ENCODE measurements at regions not wholly inside any gene's neighbourhood (a gene's known extent, or its start where the extent isn't known, plus 50 kb on each side); places are given as distances from the start of the nearest gene placed in this dataset.
"Not testable (repeated sequence)": the region's sequence is repeated elsewhere in the genome, so short reads cannot be mapped to it uniquely, and the experiment has no call there.

DNA sequence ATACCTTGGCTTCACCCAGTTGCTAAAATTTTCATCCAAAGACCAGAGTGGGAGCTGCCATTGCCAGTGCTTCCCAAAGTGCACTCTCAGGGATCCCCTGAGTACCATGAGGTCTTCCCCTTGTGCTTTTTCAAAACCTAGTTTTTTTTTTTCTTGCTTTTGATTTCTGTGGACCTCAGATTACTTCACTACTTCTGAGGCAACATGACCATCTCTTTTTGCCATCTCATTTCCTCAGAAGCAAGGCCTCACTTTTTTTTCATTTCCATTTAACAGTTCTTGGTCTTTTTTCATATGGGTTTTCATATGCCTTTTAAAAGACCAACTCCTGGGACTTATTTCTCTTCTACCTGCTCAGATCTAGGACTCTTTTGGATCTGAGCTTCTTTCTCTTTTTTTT is 64.1 kb upstream of the MMS22L start:
- DNase-seq = no peak

DNA sequence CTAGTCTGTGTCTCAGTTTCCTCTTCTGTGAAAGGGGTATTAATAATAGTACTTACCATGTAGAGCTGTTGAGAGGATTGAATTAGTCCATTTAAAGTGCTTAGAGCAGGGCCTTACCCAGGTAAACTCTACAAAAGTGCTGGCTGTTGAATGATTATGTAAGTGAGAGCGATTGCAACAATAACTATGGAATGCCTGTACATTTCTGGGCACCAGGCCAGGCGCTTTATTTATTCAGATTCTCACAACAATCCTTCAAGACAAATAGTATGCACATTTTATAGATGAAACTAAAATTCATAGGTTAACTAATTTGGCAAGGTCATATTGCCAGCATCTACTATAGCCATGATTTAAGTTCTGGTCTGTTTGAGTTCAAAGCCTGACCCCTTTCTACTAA is 78.3 kb upstream of the MMS22L start:
- no peak for DNase-seq

DNA sequence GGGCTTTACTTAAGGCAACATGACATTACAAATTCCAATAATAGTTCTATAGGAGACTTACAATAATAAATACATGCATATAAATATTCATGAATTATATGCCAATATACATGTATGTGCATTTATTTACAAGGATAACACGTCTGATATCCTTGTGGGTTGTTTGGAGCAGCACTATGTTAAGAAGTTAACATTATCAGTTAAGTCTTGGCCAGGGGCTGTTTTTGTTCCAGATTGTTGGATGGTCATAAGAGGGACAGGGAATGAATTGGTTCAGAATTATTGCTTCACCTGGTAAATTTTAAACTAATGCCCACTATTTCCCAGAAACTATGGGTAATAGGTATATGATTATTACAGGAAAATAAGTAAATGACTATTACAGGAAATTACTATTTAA is 81.3 kb upstream of the MMS22L start:
- no peak for DNase-seq

DNA sequence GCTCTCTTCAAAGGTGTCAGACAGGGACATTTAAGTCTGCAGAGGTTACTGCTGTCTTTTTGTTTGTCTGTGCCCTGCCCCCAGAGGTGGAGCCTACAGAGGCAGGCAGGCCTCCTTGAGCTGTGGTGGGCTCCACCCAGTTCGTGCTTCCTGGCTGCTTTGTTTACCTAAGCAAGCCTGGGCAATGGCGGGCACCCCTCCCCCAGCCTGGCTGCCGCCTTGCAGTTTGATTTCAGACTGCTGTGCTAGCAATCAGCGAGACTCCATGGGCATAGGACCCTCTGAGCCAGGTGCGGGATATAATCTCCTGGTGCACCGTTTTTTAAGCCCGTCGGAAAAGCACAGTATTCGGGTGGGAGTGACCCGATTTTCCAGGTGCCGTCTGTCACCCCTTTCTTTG is 99.1 kb upstream of the MMS22L start:
- not testable (repeated sequence) for DNase-seq

DNA sequence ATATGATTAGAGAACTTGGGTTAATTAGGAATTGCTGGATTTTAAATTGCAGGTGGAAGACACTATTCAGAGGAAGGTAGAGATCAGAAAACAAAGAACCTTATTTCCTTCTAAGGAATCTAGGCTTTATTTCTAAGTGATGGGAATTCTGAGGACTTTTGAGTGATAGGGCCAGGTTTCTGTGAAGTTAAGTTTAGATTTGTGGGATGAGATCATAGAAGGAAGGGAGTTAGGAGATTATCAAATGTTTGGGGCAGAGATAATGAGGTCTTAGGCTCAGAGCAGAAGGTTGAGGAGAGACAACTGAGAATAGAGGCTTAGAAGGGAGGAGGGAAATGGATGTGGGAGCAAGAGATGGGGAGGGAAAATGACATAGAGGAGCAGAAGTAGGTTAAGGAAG is 109.7 kb upstream of the MMS22L start:
- no peak for DNase-seq

DNA sequence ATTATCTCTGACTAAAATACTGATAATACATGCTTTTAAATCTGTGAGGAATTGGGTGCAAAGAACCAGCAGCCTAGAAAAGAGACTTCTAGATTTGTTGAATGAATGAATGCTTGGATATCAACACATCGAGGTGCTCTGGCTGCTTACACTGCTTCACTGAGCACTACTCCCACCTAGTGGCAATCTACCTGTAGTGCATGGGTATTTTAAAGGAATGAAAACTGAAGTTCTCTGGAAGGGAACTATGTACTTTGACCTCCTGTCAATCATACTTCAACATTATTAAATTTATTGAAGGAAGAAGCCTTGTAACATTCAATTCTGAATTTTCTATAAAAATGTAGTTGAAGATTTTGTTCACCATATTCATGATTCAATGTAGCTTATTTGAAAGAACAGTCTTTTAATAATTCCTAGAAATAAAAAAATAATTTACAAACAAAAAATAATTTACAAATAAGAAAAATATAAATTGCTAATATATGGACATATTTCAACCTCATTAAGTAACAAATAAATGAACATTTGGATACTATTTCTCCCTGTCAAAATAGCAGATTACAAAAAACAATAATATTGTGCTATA is 111.2 kb upstream of the MMS22L start:
- DNase-seq = peak; percentile 7 to 72

DNA sequence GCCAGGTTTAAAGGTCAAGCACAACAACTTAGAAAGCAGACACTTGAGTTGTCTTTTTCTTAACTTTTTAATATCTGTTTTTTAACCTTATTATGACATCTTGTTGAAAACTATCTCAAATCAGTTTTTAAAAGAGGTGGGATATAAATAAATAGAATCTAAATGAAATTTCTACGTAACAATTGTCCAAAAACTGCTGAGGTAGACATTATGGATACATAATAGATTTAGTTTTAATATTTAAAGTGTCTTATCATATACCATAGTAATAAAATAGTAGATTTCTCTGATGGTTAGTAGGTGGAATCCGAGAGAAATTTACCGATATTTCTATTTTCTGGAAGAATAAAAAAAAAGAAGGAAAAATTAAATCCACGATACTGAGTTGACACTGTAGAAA is 113.9 kb upstream of the MMS22L start:
- no peak for DNase-seq

DNA sequence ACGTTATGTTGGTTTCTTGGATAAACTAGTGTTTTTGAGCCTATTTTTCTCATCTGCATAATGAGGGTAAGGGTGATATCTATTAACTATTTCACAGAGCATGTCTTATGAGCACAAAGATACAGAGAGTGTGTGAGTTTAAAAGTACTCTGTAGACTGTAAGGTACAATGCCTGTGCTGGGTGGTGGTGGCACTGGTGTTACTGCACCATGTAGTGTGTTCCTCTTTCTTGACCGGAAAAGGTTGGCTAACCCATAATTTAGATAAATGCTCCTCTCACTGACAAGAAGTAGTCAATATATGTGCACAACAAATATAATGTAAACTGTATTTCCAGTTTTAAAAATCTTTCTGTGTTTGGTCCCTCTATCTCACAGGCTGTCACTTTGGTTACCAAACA is 116.2 kb upstream of the MMS22L start:
- no peak for DNase-seq

DNA sequence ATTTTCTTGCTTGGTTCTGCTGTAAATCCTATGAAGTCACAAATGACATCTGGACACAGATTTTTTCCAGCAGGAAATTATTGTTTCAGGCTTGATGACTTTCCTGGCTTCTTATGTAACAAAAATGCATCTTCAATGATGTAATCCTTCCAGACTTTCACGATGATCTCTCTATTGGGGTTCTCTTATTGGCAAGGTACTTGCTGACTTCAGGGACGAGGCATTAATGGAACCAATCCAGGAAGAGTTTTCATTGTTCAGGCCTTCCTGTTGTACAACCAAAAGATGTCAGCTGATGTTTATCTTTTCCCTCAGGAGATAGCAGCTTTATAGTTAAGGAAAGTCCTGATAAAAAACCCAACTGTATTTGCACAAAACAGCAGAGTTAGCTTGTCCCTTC is 118.5 kb upstream of the MMS22L start:
- DNase-seq = no peak

DNA sequence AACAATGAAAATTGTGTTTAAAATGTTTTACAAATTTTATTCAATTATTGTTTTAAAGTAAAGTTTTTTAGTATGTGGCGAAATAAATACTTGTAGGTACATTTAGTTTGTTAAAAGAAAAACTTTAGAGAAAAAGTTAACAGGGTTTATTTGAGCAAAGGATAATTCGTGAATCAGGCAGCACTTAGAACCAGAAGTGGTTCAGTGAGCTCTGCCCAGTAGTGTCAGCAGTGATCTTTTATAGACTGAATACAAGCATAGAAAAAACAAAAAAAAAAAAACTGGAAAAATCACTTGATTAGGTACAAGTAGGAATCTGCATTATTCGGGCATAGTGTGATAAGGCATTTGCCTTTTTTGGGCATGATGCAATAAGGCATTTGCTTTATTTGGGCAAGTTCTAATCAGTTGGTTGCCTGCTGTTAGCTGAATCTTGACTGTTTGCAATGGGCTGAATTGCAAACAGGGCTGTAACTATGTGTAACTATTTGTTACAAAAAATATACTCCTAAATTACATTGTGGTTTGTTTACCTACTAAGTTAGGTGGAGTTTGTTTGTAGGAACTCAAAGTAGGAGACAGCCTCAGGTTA is 122.9 kb upstream of the MMS22L start:
- DNase-seq = no peak

DNA sequence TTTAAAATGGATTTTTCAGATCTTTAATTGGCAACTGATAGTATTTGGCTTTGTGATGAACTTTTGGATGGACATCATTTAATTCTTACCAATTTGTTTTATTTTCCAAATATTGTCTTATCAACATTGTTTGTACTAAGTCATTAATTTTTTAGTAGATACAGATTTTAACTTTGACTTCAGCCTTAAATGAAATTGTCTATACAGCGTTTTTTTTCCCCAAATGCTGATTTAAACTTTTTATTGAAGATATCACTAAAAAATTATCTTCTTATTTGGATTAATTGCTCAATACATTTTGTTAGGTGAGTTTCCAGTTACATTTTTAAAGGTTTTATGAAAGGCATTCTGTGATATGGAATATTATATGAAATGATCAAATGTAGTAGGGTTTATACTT is 123.6 kb upstream of the MMS22L start:
- no peak for DNase-seq

DNA sequence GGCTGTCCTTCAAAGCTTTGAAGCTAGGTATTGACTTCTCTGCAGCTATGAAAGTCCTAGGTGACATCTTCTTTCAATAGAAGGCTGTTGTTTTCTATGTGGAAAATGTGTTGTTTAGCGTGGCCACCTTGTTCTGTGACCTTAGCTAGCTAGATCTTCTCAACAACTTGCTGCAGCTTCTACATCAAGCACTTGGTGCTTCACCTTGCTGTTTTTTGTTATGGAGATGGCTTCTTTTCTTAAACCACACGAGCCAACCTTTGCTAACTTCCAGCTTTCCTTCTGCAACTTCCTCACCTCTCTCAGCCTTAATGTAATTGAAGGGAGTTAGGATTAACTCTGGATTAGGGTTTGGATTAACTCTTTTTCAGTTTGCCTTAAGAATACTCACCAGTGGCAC is 128.6 kb upstream of the MMS22L start:
- DNase-seq = no peak

DNA sequence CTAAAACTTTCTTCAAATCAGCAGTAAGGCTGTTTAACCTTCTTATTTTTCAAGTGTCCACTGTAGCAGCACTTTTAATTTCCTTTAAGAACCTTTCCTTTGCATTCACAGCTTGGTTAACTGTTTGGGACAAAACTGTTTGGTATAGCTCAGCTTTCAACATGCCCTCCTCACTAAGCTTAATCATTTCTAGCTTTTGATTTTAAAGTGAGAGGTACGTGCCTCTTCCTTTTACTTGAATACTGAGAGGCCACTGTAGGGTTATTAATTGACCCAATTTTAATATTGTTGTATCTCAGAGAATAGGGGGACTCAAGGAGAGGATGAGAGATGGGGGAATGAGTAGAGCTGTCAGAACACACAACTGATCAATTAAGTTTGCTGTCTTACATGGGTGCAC is 129.5 kb upstream of the MMS22L start:
- no peak for DNase-seq

DNA sequence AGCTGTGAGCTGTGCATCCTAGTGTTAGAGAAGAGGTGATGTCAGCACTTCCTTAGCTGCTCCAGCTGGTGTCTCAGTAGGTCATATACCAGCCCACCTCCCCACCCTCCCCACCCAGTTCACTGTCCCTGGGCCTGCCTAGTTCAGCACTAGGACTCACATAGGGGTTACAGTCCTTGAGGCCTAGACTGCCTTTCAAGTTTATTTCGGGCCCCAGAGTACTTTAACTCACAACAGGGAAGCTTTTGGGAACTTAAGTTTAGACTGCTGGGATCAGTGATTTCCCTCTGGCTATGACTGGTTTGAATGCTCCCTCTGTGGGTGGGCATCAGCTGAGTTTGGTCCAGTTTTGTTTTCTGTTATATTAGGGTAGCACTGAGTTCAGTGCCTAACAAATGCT is 139.2 kb upstream of the MMS22L start:
- no peak for DNase-seq

DNA sequence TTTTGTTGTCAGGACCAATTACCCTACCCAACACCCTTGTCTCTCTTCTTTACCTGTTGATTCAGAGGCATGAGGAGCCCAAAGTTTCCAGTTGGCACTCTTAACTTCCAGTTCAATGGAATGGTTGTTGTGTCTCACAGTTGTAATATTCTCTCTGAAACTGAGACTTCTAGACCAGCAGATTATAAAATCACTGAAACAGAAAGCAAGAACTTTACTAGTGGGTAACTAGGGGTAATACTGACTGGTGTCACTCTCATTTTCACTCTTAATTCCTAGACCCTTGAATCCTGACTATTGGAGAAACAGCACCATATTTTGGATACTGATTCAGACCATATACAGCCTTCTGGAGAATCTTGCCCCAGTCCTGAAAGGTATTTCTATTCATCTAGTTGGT is 140.2 kb upstream of the MMS22L start:
- DNase-seq = no peak

DNA sequence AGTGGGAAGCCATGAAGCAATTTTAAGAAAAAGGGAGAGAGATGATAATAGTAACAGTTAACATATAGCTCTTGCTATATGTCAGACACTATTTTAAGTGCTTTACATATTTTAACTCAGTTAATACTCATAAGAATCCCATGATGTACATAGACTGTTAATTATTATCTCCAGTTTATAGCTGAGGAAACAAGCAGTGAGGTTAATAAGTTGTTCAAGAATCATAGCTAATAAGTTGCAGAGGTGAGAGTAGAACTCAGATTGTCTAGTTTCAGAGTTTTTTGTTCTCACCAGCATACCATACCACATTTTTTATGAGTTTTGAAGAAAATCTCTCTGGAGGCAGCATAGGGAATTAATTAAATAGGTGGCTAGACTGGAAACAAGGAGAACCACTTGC is 144.6 kb upstream of the MMS22L start:
- DNase-seq = no peak

DNA sequence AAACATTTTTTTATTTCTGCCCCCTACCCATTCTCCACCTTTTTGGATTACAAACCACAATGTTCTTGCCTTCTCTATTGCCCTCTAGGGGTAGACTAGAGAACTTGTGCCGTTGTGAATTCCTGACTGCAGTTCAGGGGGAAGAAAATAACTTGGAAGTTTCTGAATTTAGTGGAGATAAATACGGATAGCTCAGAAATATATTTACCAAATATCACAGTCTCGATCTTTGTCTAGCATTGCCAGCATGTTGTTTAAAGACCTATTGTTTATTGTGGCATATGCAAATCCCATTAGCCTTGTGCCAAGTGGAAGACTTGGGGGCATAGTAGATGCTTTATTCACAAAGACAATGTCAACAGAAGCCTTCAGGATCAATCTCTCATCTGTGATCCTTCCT is 154.1 kb upstream of the MMS22L start:
- DNase-seq = peak; percentile 29 to 93

DNA sequence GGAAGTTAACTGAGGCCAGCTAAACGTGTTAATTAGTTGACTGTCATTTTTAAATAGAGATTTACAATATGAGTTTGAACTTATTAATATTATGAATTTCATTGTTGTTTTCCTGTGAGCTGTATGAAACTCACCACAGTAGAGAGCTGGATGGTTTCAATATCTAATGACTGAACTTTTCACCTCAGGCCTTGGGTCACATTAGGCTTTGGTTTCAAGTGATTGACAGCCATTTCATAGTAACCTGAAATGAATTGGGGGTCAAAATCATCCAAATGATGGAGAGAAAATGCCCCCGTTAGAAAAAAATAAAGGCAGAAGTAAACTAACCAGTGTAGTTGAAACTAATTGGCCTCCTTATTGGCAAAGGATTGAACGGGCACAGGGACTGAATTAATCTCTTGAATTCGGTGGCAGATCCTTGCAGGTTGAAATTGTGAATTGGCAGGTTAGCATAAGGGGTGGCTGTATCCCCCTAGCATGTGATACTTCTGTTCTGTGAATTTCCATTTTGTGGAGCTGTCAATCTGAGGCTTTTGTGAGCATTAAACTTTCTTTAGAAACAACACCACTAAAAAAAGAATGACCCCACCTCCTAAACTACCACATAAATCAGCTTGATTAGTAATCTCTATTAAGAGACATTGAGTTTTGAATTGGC is 155.1 kb upstream of the MMS22L start:
- DNase-seq = no peak

DNA sequence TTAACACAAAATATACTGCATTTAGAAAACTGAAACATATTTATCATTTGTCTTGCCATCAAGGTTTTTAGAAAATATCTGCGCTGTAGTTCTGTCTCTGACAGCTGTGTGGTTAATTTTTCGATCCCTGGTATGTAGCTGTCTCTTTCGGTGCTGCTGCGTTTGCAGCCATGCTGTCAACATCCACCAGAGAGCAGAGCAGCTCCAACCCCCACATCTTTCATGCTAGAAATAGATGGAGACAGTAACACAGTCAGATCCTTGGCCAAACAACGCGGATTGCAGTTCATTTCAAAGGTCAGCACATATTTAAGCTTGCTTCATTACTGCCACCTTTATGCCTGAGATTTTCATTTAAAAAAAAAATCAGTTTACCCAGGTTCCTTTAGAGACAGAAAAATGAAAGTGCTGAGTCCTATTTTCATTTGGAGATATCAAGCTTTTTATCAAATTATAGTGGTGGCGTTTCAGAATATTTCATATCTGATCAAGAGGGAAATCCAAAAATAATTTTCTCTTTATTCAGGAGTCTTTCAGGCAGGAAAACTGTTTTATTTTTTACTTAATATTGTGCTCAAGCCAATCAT is 157.7 kb upstream of the MMS22L start:
- peak; percentile 72 to 91 for DNase-seq

DNA sequence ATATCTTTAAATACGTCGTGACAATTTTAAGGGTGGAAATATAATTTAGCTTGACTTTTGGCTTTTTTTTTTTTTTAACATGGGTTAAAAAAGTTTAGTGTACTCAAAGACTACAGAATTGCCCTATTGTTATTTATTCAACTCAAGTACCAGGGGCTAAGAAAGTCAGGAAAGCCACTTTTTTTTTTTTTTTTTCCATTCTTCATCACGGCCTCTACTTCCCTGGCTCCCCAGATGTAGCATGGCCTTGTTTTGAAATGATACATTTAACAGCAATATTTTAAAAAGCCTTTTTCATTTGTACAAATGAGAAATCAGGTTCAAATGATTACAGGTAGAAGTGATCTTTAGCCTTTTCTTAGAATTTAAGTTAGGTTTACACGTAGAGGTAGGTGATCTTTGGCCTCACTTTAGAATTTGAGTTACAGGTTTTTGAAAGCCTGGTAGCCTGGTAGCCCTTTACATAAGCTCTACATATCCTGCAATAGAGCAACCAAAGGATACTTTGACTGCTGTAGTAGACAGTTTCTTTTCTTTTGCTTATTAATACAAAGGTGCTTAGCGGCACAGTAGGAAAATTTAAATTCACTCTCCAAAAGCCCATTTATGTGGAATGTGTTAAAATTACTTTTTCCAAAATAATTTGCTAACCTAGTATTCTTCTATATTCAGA is 160.5 kb upstream of the MMS22L start:
- no peak for DNase-seq

DNA sequence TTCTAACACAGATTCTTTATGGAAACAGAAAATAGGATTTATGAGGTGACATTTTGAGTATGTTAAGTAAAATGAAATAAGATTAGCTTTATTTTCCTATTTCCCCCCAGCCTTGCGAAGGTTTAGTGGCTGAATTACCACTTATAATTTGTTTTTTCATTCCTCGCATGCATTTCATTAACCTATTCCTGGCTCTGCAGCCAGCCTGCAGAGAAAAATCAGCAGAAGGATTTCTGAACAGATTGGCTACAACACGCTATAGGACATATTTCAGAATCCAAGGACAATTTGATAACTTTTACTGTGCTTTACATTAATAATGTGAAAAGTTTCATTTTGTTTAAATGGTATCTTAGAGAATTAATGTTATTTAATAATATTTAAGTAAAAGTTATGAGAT is 162.4 kb upstream of the MMS22L start:
- no peak for DNase-seq

DNA sequence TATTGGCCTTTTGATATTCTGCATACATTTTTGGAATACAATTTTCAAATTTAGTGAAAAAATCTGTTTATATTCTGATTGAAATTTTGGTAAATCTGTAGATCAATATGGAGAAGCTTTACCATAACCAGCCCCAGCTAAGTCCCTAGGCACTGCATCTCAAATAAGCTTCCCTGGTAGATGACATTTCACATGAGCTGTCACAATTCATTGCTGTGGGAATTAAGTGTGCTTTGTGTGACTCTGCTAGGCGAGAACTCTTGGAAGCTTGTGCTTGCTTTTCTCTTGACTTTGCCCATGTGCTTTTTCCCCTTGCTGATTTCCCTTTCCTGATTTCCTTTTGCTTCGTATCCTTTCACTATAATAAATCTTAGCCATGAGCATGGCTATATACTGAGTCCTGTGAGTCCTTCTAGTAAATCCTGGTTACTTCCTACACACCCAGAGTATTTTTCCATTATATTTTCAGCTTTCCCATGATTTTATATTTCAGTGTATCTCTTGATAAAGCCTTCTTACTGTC is 166.5 kb upstream of the MMS22L start:
- no peak for DNase-seq

DNA sequence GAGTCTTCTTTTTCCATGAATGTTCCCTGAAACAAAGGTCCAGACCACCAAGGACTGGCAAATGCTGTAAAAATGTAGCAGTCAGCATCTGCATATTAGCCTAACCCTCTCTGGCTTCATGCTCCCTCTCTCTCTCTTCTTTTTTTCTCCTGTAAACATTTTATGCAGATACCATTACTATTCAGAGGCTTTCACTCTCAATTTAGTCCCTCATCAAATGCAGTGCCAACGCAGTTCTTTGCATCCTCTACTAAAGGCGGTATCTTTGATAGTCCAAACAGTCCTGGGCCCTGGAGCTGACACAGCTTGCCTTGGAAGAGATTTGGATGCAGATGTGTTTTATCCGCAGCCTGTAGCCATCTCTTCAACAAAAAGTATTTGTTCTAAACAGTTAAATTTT is 167.1 kb upstream of the MMS22L start:
- no peak for DNase-seq

DNA sequence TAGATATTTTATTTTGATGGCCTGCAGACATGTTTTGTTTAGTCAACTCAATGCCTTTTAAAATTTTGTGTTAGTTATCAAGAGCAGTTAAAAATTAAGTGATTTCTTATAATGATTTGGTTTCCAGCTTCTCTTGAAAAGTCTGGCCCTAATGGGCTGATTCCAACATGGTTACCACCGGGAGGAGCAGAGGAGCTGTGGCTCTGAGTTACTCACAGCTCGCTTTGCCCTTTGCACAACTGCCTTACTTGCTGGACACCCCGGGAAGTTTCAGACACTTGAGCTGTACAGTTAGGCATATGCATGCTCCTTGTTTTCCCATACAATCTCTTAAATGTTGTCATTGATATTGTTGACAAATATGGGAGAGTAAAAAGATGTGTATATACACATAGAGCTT is 173.1 kb upstream of the MMS22L start:
- DNase-seq = no peak
